NCI-H82 (cell line): ENCODE measurements at regions not wholly inside any gene's neighbourhood (a gene's known extent, or its start where the extent isn't known, plus 50 kb on each side); places are given as distances from the start of the nearest gene placed in this dataset.
"Not testable (repeated sequence)": the region's sequence is repeated elsewhere in the genome, so short reads cannot be mapped to it uniquely, and the experiment has no call there.

Experiments
- DNase-seq: peaks from one replicate; lab custom pipeline; 2025; lab: John Stamatoyannopoulos, UW

GRCh38 chr1:47594627-47595026, 156.8 kb downstream of the FOXD2 start:
- no peak for DNase-seq

- no peak for DNase-seq
Observed at GRCh38 chr1:47596328-47596727, 158.5 kb downstream of the FOXD2 start.

GRCh38 chr1:47598357-47598756, 160.5 kb downstream of the FOXD2 start:
- DNase-seq, result no peak

- no peak for DNase-seq
Observed at GRCh38 chr1:47599777-47600176, 161.9 kb downstream of the FOXD2 start.

GRCh38 chr1:47602491-47602890, 164.6 kb downstream of the FOXD2 start:
- DNase-seq, result not testable (repeated sequence)

GRCh38 chr1:47604869-47605268, 167.0 kb downstream of the FOXD2 start:
- DNase-seq, result not testable (repeated sequence)

- no peak for DNase-seq
Observed at GRCh38 chr1:47608296-47608875, 170.5 kb downstream of the FOXD2 start.

- no peak for DNase-seq
Observed at GRCh38 chr1:47611992-47612391, 174.1 kb downstream of the FOXD2 start.

- DNase-seq, result no peak
Observed at GRCh38 chr1:47612819-47613218, 175.0 kb downstream of the FOXD2 start.

- DNase-seq, result no peak
Observed at GRCh38 chr1:47616036-47616435, 178.2 kb downstream of the FOXD2 start.

- no peak for DNase-seq
Observed at GRCh38 chr1:47616906-47617305, 179.1 kb downstream of the FOXD2 start.

- no peak for DNase-seq
Observed at GRCh38 chr1:47617381-47618221, 179.8 kb downstream of the FOXD2 start.

- DNase-seq, result no peak
Observed at GRCh38 chr1:47618222-47618720, 180.4 kb downstream of the FOXD2 start.

- DNase-seq, result no peak
Observed at GRCh38 chr1:47618830-47619229, 181.0 kb downstream of the FOXD2 start.

- DNase-seq, result no peak
Observed at GRCh38 chr1:47621483-47621882, 183.6 kb downstream of the FOXD2 start.

GRCh38 chr1:47621977-47622376, 184.1 kb downstream of the FOXD2 start:
- DNase-seq, result no peak

- DNase-seq, result no peak
Observed at GRCh38 chr1:47622776-47623556, 185.1 kb downstream of the FOXD2 start.

- DNase-seq, result no peak
Observed at GRCh38 chr1:47623557-47623940, 185.7 kb downstream of the FOXD2 start.

GRCh38 chr1:47624531-47624930, 186.7 kb downstream of the FOXD2 start:
- DNase-seq, result peak; percentile 25

- no peak for DNase-seq
Observed at GRCh38 chr1:47627016-47627415, 189.2 kb downstream of the FOXD2 start.

GRCh38 chr1:47627471-47628370, 189.9 kb downstream of the FOXD2 start:
- peak; percentile 90 for DNase-seq

- no peak for DNase-seq
Observed at GRCh38 chr1:47629201-47629600, 191.4 kb downstream of the FOXD2 start.
